ENCODE measurements at regions not wholly inside any gene's neighbourhood (a gene's known extent, or its start where the extent isn't known, plus 50 kb on each side); places are given as distances from the start of the nearest gene placed in this dataset.

DNA sequence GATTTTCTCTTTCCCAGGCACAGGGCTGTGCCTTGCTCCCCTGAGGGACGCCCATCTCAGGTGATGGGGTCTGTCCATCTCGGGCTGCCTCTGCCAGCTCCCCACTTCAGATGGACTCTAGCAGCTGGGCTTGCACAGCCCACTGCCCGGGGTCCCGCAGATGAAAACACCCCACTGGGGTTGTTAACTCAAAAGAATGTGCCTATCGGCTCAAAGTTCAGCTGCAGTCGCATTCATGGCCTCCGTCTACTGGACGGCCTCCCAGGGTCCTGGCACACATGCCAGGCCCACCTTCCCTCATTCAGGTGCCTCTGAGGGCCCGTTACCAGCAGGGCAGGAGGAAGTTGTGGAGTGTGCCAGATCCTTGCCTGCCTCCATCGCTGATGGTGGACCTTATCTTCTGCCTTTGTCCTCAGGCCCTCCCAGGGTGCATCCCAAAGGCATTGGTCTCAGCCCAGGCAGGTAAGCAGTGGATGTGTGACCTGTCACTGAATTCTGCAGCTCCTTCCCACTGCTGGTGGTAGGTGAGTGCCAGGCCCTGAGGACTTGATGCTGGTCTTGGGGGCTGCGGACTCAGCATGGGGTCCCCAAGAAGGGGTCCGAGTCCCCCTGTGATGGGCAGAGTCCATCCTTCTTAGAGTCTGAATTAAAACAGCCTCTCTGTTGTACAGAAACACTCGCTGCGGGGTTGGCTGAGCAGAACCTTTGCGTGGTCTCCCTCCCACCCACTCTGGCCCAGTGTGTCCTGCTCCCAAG lies 324.6 kb upstream of the DIO3 start:
- TF ChIP-seq, protein P1, sequence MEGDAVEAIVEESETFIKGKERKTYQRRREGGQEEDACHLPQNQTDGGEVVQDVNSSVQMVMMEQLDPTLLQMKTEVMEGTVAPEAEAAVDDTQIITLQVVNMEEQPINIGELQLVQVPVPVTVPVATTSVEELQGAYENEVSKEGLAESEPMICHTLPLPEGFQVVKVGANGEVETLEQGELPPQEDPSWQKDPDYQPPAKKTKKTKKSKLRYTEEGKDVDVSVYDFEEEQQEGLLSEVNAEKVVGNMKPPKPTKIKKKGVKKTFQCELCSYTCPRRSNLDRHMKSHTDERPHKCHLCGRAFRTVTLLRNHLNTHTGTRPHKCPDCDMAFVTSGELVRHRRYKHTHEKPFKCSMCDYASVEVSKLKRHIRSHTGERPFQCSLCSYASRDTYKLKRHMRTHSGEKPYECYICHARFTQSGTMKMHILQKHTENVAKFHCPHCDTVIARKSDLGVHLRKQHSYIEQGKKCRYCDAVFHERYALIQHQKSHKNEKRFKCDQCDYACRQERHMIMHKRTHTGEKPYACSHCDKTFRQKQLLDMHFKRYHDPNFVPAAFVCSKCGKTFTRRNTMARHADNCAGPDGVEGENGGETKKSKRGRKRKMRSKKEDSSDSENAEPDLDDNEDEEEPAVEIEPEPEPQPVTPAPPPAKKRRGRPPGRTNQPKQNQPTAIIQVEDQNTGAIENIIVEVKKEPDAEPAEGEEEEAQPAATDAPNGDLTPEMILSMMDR (conservative IDR thresholded peaks at IDR 0.05; ENCODE audit: low read depth, low read length): no peak
- TF ChIP-seq BHLHE40 (IDR thresholded peaks at IDR 0.05; ENCODE audit: low read depth, low read length) (no peak), POLR2A (IDR thresholded peaks at IDR 0.05; ENCODE audit: low read depth, low read length) (no peak), RAD21 (IDR thresholded peaks at IDR 0.05; ENCODE audit: low read length) (no peak)
